ENCODE measurements at regions not wholly inside any gene's neighbourhood (a gene's known extent, or its start where the extent isn't known, plus 50 kb on each side); places are given as distances from the start of the nearest gene placed in this dataset.
"Not testable (repeated sequence)": the region's sequence is repeated elsewhere in the genome, so short reads cannot be mapped to it uniquely, and the experiment has no call there.

DNA sequence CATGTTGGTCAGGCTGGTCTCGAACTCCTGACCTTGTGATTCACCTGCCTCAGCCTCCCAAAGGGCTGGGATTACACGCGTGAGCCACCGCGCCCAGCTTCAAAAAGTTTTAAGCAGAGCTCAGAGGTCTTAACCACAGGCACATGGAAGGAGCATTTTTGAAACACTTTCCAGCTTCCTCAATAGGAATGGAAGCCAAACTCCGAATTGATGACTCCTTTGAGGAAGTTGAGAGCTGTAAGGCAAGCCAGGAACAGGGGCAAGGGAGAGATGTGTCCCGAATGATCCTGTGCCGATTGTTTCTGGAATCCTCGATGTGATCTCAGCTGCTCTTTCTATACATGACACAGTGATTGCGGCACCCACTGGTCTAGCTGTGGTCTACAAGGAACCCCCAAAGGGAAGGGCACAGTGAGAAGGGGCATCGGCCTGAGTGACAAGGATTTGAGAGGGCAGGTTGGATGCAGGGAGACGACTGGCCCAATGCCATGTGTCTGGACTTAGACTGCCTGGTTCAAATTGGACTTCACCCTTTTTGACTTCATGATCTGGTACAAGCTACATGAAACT is 116.2 kb downstream of the ADRA2C start:
- DNase-seq = not testable (repeated sequence)

DNA sequence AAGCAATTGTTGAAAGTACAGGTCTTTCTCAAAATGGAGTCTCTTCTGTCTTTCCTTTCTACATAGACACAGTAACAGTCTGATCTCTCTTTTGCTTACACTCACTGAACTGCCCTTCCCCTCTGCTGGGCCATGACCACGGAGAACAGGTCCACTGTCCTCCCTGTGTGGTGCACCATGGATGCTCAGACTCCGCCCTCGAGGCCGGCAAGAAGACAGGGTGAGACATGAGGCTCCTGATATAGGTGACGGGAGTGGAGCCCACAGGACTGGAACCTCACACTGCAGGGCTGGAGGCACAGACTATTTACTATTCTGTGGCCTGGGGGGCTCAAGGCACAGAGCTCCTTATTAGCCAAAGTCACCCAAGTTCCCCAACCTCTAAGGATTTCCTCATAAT is 118.1 kb downstream of the ADRA2C start:
- DNase-seq = not testable (repeated sequence)

DNA sequence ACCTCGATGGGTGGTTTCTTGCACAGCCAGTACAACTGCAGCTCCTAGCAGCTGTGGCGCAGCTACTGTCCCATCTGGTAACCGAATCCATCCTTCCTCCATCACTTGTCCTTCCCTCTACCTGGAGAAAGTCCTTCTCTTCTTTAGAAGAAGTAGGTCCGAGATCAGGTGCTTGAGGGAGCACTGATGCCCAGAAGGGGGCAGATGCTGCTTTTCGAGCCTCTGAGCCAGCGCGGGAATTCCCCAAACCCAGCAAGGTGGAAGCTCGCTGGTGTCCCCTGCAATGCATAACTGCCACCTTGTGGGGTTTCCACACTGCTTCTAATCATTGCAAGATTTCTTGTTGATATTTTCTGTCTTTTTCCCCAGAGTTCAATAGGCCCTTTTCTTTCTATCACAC is 127.4 kb downstream of the ADRA2C start:
- not testable (repeated sequence) for DNase-seq

DNA sequence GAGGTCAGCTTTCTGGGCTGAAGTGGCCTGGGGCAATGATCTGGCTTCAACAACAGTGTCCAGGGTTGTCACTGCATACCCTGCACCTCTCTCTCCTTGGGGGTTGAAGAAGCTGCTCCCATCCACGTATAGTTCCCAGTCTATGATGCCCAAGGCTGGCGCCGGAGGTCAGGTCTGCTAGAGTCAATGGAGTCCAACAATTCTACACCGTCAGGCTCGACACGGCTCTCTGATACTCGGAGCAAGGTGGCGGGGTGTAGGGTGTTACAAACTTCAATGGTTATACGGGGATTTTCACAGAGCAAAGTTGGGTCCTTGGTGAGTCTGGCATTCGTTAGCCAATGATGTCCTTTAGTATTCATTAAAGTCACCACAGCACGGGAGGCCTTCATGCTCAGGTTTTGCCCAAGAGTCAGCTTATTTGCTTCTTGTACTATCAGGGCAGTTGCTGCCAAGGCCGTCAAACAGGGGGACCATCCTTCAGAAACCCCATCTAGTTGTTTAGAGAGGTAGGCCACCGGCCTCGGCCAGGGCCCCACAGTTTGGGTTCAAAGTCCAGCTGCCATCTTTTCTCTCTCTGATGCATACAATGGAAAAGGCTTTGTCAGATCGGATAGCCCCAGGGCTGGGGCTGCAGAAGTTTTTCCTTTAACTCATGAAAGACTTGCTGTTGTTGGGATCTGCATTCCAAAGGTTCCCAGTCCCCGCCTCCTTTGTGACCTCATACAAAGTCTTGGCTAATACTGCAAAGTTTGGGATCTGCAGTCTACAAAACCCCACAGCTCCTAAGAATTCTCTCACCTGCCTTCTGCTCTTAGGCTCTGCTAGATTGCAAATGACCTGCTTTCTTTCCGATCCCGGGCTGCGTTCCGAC is 128.1 kb downstream of the ADRA2C start:
- not testable (repeated sequence) for DNase-seq

DNA sequence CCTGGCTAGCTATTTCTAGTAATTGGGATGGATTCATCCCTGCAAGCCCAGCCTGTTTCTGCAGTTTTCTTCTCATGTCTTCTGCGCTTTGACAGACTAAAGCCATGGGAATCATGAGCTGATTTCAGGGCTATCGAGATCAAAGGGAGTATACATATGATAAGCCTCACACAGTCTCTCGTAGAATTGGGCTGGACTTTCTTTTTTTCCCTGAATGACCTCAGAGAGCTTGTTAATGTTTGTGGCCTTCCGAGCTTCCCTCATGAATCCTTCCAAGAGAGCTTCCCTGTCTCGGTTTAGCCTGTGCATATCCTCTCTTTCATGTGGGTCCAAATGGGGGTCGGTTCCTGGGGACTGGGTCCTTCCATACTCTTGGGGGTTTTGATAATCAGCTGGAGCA is 130.3 kb downstream of the ADRA2C start:
- no peak for DNase-seq

- DNase-seq = not testable (repeated sequence)
These were observed 130.8 kb downstream of the ADRA2C start for GRCh38 chr4:3896871-3897578.

DNA sequence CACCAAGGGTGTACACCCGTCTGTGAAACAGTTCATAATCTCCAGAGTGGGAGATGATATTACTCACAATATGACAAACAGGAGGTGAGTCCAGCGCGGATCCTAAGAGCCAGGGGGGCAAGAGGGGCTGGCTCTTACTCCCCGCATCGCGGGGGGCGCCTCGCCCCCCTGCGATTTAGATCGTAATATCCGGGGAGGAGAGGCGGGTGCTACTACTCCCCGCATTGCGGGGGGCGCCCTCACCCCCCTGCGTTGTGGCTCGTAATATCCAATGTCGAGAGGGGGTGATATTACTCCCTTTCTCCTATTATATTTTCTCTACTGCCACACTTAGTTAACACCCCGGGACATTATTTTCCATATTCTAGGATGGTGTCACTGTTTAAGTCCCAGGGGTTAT is 131.9 kb downstream of the ADRA2C start:
- DNase-seq = no peak

DNA sequence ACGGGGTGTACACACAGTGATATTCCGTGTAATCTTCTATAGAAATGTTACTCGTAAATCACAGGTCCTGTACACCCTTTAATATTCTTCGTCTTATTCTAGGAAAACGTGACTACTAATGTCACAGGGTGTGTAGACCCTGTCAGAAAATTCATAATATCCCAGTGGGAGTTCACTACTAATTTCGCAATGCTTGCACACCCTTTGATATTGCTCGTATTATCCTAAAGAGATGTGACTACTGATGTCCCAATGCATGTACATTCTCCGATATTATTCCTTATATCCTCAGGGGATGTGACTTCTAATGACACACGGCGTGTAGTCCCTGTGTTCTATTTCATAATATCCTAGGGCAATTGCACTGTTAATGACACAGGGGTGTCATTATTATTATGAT is 132.7 kb downstream of the ADRA2C start:
- DNase-seq = not testable (repeated sequence)

DNA sequence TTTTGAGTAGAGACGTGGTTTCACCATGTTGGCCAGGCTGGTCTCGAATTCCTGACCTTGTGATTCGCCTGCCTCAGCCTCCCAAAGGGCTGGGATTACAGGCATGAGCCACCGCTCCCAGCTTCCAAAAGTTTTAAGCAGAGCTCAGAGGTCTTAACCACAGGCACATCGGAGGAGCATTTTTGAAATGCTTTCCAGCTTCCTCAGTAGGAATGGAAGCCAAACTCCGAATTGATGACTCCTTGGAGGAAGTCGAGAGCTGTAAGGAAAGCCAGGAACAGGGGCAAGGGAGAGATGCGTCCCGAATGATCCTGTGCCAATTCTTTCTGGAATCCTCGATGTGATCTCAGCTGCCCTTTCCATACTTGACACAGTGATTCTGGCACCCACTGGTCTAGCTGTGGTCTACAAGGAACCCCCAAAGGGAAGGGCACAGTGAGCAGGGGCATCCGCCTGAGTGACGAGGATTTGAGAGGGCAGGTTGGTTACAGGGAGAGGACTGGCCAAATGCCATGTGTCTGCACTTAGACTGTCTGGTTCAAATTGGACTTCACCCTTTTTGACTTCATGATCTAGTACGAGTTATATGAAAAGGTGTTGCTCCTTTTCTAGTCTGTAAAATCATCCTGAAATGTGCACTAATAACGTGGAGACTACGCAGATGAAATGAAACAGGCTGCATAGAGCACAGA is 138.2 kb downstream of the ADRA2C start:
- not testable (repeated sequence) for DNase-seq

DNA sequence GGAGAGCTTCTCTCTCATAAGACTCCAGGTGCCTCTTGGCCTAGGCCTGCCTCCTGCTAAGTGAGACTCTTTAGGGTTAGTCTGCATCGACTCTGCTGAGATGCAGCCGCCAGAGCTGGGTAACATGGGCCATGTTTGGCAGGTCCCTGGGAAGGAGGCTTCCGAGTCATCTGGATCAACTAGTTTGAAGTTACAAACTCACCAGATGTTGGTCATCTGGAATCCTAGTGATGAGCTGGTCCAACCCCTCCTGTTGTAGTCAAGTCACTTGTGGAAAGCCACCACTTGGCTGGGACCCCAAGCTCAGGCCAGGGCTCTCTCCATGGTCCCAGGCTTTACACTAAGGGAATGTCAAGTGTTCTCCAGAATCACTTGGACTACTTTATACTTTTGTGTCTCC is 143.4 kb downstream of the ADRA2C start:
- DNase-seq = not testable (repeated sequence)

GRCh38 chr4:3910161-3910950 is 144.2 kb downstream of the ADRA2C start:
- DNase-seq = not testable (repeated sequence)

DNA sequence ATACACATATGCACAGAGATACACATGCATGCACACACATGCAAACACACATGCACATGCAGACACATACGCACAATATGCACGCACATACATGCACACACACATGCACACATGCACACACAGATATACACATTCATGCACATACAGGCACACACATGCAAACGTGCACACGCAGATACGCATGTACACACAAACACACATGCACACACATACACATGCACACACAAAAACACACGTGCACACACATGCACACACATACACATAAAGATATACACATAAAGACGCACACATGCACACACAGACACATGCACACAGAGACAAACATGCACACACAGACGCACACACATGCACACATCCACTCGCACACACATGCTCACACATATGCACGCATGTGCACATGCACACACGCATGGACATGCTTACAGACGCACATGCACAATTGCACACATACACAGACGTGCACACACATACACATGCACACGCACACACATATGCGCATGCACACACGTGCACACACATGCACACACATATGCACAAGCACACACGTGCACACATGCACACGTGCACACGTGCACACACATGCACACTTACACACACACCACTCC is 145.2 kb downstream of the ADRA2C start:
- no peak for DNase-seq

- not testable (repeated sequence) for DNase-seq
These were observed 148.3 kb downstream of the ADRA2C start for GRCh38 chr4:3914511-3914910.

GRCh38 chr4:3919509-3919908 is 153.3 kb downstream of the ADRA2C start:
- DNase-seq = not testable (repeated sequence)

GRCh38 chr4:3921902-3922301 is 155.7 kb downstream of the ADRA2C start:
- not testable (repeated sequence) for DNase-seq

- DNase-seq = not testable (repeated sequence)
These were observed 159.7 kb downstream of the ADRA2C start for GRCh38 chr4:3925841-3926240.

DNA sequence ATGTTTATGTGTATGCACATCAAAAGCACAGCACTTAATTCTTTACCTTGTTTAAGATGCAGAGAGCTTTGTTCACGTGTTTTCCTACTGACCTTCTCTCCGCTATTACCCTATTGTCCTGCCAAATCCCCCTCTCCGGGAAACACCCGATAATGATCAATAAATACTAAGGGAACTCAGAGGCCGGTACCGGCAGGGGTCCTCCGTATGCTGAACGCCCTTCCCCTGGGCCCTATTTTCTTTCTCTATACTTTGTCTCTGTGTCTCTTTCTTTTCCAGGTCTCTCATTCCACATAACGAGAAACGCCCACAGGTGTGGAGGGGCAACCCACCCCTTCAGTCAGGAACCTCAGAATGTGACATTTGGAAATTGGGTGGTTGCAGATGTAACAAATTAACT is 160.1 kb downstream of the ADRA2C start:
- not testable (repeated sequence) for DNase-seq

DNA sequence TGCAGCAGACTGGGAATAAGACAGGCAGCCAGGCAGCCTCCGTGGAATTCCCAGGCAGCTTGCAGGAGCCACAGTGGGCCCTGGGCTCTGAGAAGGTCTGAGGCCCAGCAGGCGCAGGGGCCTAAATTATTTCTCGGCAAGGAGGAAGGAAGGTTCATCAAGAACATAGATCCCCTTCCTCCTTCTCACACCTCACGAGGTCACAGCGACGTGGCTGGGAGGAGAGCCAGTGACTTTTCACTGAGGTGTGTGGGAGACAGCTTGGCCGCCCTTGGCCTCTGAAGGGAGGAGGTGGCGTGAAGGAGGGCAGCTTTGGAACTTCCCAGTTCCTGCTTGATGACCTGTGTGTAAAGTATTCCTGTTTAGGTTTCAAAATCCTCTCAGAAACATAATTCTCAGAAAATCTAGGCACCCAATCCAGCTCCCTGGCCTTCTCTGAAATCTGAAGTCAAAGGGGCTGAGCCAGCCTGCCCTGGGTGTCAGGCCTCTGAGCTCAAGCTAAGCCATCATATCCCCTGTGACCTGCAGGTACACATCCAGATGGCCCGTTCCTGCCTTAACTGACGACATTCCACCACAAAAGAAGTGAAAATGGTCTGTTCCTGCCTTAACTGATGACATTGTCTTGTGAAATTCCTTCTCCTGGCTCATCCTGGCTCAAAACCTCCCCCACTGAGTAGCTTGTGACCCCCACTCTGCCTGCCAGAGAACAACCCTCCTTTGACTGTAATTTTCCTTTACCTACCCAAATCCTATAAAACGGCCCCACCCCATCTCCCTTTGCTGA is 161.0 kb downstream of the ADRA2C start:
- not testable (repeated sequence) for DNase-seq

DNA sequence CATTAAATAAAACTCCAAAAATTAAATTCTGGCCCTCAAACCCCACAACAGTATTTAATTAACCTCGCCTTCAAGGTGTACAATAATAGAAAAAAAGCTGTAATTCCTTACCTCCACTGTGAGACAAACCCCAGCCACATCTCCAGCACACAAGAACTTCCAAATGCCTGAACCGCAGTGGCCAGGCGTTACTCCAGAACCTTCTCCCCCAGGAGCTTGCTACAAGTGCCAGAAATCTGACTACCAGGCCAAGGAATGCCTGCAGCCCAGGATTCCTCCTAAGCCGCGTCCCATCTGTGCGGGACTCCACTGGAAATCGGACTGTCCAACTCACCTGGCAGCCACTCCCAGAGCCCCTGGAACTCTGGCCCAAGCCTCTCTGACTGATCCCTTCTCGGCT is 163.2 kb downstream of the ADRA2C start:
- not testable (repeated sequence) for DNase-seq

DNA sequence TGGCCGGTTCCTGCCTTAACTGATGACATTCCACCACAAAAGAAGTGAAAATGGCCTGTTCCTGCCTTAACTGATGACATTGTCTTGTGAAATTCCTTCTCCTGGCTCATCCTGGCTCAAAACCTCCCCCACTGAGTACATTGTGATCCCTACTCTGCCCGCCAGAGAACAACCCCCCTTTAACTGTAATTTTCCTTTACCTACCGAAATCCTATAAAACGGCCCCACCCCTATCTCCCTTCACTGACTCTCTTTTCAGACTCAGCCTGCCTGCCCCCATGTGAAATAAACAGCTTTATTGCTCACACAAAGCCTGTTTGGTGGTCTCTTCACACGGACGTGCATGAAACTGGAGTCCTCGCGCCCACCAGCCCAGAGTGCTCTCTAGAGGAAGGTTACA is 166.5 kb downstream of the ADRA2C start:
- not testable (repeated sequence) for DNase-seq

DNA sequence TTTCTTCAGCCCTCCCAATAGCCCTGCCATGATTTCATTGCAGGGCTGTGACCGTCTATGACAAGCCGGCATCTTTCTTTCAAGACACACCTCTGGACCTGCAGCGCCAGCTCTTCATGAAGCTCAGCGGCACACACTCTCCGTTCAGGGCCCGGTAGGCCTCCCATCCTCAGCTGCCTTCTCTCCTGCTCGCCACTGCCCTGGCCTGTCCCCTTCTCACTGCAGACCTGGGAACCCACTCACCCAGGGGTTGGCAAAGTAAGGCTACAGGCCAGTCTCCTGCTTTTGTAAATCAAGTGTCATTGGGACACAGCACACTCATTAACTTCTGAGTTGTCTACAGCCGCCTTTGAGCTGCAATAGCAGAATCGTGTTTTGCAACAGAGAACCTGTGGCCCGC is 169.2 kb downstream of the ADRA2C start:
- not testable (repeated sequence) for DNase-seq

Data from effector CD4-positive, alpha-beta T cell (primary cell).